ENCODE measurements at regions not wholly inside any gene's neighbourhood (a gene's known extent, or its start where the extent isn't known, plus 50 kb on each side); places are given as distances from the start of the nearest gene placed in this dataset.

DNA sequence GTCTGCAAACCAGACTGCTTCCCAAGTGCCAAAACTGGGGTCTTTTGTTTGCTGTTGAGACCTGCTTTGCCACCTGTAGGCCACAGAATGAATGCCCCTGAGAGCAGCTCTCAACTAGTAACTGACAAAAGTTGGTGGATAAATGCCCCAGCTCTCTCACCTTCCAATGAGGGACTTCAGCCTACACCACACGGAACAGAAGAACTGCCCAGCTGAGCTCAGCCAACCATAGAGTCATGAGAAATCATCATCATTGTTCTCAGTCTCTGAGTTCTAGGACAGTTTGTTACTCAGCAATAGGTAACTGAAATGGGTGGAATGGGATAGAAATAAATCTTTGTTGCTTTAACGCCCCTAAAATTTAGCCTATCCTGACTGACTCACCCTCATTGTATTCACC, 59.1 kb upstream of the MRI1 start:
- no peak overlapping the region for H2AFZ ChIP-seq (ENCODE audit: low read length)
- no peak overlapping the region for H3K4me2 ChIP-seq (ENCODE audit: low read length)
- H3K9me2 ChIP-seq (ENCODE audit: insufficient read depth, low read length) = no peaks in the 10 kb centered on the region
- ChIA-PET POLR2A (interaction anchor here (0.7 kb wide), 1 partner anchor 15 kb away, joined by 3 read pairs; no protein-coding TSS in a partner anchor), CTCF (ENCODE audit: unreplicated experiment) (no interaction called here)
- H3K79me2 ChIP-seq (ENCODE audit: insufficient read depth, low read depth, low read length) = no peaks in the 10 kb centered on the region
- TF ChIP-seq EZH2phosphoT487 (IDR thresholded peaks at IDR 0.05; ENCODE audit: borderline replicate concordance, low read depth, low read length) = no peak
- TF ChIP-seq CTCF (conservative IDR thresholded peaks at IDR 0.05; ENCODE audit: low read length) = no peak
- no peak for DNase-seq (ENCODE audit: low spot score)
- H3K4me1 ChIP-seq (ENCODE audit: insufficient read depth, low read length, poor library complexity, severe bottlenecking) = no peaks in the 10 kb centered on the region
- H3K9me3 ChIP-seq (ENCODE audit: low read length) = no peaks in the 10 kb centered on the region
- no peaks in the 10 kb centered on the region for H3K36me3 ChIP-seq (ENCODE audit: insufficient read depth, low read length)
- H4K20me1 ChIP-seq (ENCODE audit: insufficient read depth, low read length) = no peaks in the 10 kb centered on the region
- H3K27ac ChIP-seq (ENCODE audit: low read depth, low read length, poor library complexity, severe bottlenecking) = no peak overlapping the region
- no peak overlapping the region for H3K4me3 ChIP-seq (ENCODE audit: low read depth, low read length, poor library complexity, severe bottlenecking)
- BruUV-seq (replicated peaks) = no TSS peak
- intact Hi-C loops (cut with micrococcal nuclease; ENCODE audit: unreplicated experiment) = no loop called here

- no peak for TF ChIP-seq EZH2phosphoT487 (IDR thresholded peaks at IDR 0.05; ENCODE audit: borderline replicate concordance, low read depth, low read length)
- TF ChIP-seq CTCF (conservative IDR thresholded peaks at IDR 0.05; ENCODE audit: low read length) = no peak
- no peaks in the 10 kb centered on the region for H3K9me2 ChIP-seq (ENCODE audit: insufficient read depth, low read length)
- H3K27ac ChIP-seq (ENCODE audit: low read depth, low read length, poor library complexity, severe bottlenecking) = no peak overlapping the region
- no peaks in the 10 kb centered on the region for H3K4me1 ChIP-seq (ENCODE audit: insufficient read depth, low read length, poor library complexity, severe bottlenecking)
- DNase-seq (ENCODE audit: low spot score) = no peak
- ChIA-PET POLR2A (no interaction called here), CTCF (ENCODE audit: unreplicated experiment) (no interaction called here)
- intact Hi-C loops (cut with micrococcal nuclease; ENCODE audit: unreplicated experiment) = no loop called here
- no TSS peak for BruUV-seq (replicated peaks)
- H3K4me2 ChIP-seq (ENCODE audit: low read length) = no peak overlapping the region
- no peaks in the 10 kb centered on the region for H3K79me2 ChIP-seq (ENCODE audit: insufficient read depth, low read depth, low read length)
- no peak overlapping the region for H2AFZ ChIP-seq (ENCODE audit: low read length)
- H3K4me3 ChIP-seq (ENCODE audit: low read depth, low read length, poor library complexity, severe bottlenecking) = no peak overlapping the region
- H4K20me1 ChIP-seq (ENCODE audit: insufficient read depth, low read length) = no peaks in the 10 kb centered on the region
- no peaks in the 10 kb centered on the region for H3K9me3 ChIP-seq (ENCODE audit: low read length)
- H3K36me3 ChIP-seq (ENCODE audit: insufficient read depth, low read length) = no peaks in the 10 kb centered on the region
These were observed 62.7 kb upstream of the MRI1 start for GRCh38 chr19:13701624-13702023.

DNA sequence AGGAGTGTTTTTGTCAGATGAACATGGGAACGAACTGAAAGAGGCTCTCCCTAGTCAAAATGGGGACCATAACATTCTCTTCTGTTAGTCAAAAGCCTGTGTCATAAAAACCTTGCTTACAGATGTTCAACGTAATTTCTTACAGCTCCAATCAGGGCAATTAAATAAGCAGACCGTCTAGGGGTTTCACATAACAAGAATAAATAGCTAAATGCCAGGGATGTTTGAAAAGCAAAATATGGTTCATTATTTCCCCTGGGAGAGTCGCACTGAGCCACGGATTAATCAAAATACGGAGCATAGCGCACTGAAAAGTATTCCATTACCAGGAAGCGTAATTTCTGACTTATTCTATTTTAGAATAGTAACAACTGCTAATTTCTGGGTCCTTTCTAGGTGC, 63.7 kb upstream of the MRI1 start:
- Histone ChIP-seq H3K4me1 (ENCODE audit: insufficient read depth, low read length, poor library complexity, severe bottlenecking) (no peaks in the 10 kb centered on the region), H3K27ac (ENCODE audit: low read depth, low read length, poor library complexity, severe bottlenecking) (no peak overlapping the region), H4K20me1 (ENCODE audit: insufficient read depth, low read length) (no peaks in the 10 kb centered on the region), H3K36me3 (ENCODE audit: insufficient read depth, low read length) (no peaks in the 10 kb centered on the region), H2AFZ (ENCODE audit: low read length) (no peak overlapping the region), H3K4me3 (ENCODE audit: low read depth, low read length, poor library complexity, severe bottlenecking) (no peak overlapping the region), H3K4me2 (ENCODE audit: low read length) (no peak overlapping the region), H3K9me2 (ENCODE audit: insufficient read depth, low read length) (no peaks in the 10 kb centered on the region), H3K79me2 (ENCODE audit: insufficient read depth, low read depth, low read length) (no peaks in the 10 kb centered on the region), H3K9me3 (ENCODE audit: low read length) (no peaks in the 10 kb centered on the region)
- intact Hi-C loops (cut with micrococcal nuclease; ENCODE audit: unreplicated experiment) = no loop called here
- CTCF ChIA-PET (ENCODE audit: unreplicated experiment) = no interaction called here
- BruUV-seq (replicated peaks) = no TSS peak
- POLR2A ChIA-PET = no interaction called here
- no peak for DNase-seq (ENCODE audit: low spot score)
- TF ChIP-seq EZH2phosphoT487 (IDR thresholded peaks at IDR 0.05; ENCODE audit: borderline replicate concordance, low read depth, low read length) = no peak
- no peak for TF ChIP-seq CTCF (conservative IDR thresholded peaks at IDR 0.05; ENCODE audit: low read length)
